ENCODE measurements at regions not wholly inside any gene's neighbourhood (a gene's known extent, or its start where the extent isn't known, plus 50 kb on each side); places are given as distances from the start of the nearest gene placed in this dataset.

- intact Hi-C loops (cut with micrococcal nuclease), result no loop called here
- H3K4me3 ChIP-seq (ENCODE audit: low read length in 2 of 2), result no peak overlapping the region
- CTCF ChIA-PET (ENCODE audit: partially characterized antibody), result no interaction called here
Observed at GRCh38 chr21:34299168-34299539, 64.7 kb upstream of the KCNE2 start.

DNA sequence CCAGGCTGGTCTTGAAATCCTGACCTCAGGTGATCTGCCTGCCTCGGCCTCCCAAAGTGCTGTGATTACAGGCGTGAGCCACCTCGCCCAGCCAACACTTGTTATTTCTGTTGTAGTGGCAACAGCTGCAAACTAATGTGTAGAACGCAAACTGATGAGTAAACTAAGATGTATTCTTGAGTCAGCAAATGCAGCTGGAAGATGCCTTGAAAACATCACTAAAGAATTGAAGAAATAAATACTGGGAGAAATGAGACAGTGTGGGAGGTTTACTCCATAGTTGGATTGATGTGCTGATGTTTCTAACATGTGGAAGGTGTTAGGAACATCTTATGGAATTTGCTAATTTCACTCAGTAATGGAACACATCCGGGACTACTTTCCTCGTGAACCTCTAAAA, 61.3 kb upstream of the KCNE2 start:
- Histone ChIP-seq H3K4me3 (ENCODE audit: low read length in 2 of 2) (no peak overlapping the region), H3K4me1 (ENCODE audit: insufficient read depth, low read length) (no peaks in the 10 kb centered on the region), H3K36me3 (ENCODE audit: insufficient read depth, low read length) (no peaks in the 10 kb centered on the region), H3K27ac (ENCODE audit: low read depth, low read length) (no peak overlapping the region), H3K27me3 (ENCODE audit: insufficient read depth, low read length) (no peaks in the 10 kb centered on the region), H3K9me3 (ENCODE audit: control insufficient read depth in 1 of 2, low read length in 2 of 2) (no peaks in the 10 kb centered on the region)
- Mint-ChIP-seq H3K27me3 (peaks cover 0 to 6% of the 10 kb centered on the region in 2 donors), H3K9me3 (peaks cover 0 to 13% (median 3%) of the 10 kb centered on the region in 8 donors), H3K4me1 (no peaks in the 10 kb centered on the region), H3K27ac (no peak overlapping the region), H3K36me3 (peaks cover 0 to 3% of the 10 kb centered on the region in 2 donors), H3K4me3 (no peak overlapping the region)
- DNase-seq, result no peak
- POLR2A ChIA-PET (ENCODE audit: partially characterized antibody), result no interaction called here
- CTCF ChIA-PET (ENCODE audit: partially characterized antibody), result no interaction called here
- intact Hi-C loops (cut with micrococcal nuclease), result no loop called here

More at GRCh38 chr21:34299168-34299539, 64.7 kb upstream of the KCNE2 start:
- H3K27ac ChIP-seq (ENCODE audit: low read depth, low read length), result no peak overlapping the region
- no peaks in the 10 kb centered on the region for H3K27me3 ChIP-seq (ENCODE audit: insufficient read depth, low read length)
- Mint-ChIP-seq H3K36me3 (peaks cover 0 to 3% of the 10 kb centered on the region in 2 donors), H3K9me3 (peaks cover 0 to 13% (median 3%) of the 10 kb centered on the region in 8 donors), H3K4me3 (no peak overlapping the region), H3K27me3 (peaks cover 1 to 3% of the 10 kb centered on the region in 2 donors), H3K27ac (no peak overlapping the region), H3K4me1 (no peaks in the 10 kb centered on the region)
- no peak for DNase-seq
- POLR2A ChIA-PET (ENCODE audit: partially characterized antibody), result no interaction called here
- H3K4me1 ChIP-seq (ENCODE audit: insufficient read depth, low read length), result no peaks in the 10 kb centered on the region
- H3K36me3 ChIP-seq (ENCODE audit: insufficient read depth, low read length), result no peaks in the 10 kb centered on the region
- H3K9me3 ChIP-seq (ENCODE audit: control insufficient read depth in 1 of 2, low read length in 2 of 2), result no peaks in the 10 kb centered on the region

- ChIA-PET POLR2A (ENCODE audit: partially characterized antibody) (no interaction called here), CTCF (ENCODE audit: partially characterized antibody) (interaction anchor here (0.7 to 1.1 kb wide), 2 partner anchors 10 to 43 kb away, joined by 3 read pairs; no protein-coding TSS in a partner anchor)
- H3K27ac ChIP-seq (ENCODE audit: low read depth, low read length), result no peak overlapping the region
- no peaks in the 10 kb centered on the region for H3K36me3 ChIP-seq (ENCODE audit: insufficient read depth, low read length)
- Mint-ChIP-seq H3K9me3 (peaks cover 0 to 4% (median 2%) of the 10 kb centered on the region in 8 donors), H3K27ac (no peak overlapping the region), H3K27me3 (peaks cover 2 to 4% of the 10 kb centered on the region in 2 donors), H3K4me1 (no peaks in the 10 kb centered on the region), H3K4me3 (no peak overlapping the region), H3K36me3 (no peaks in the 10 kb centered on the region)
- no peaks in the 10 kb centered on the region for H3K4me1 ChIP-seq (ENCODE audit: insufficient read depth, low read length)
- no peak overlapping the region for H3K4me3 ChIP-seq (ENCODE audit: low read length in 2 of 2)
- H3K9me3 ChIP-seq (ENCODE audit: control insufficient read depth in 1 of 2, low read length in 2 of 2), result no peaks in the 10 kb centered on the region
- DNase-seq, result no peak
- H3K27me3 ChIP-seq (ENCODE audit: insufficient read depth, low read length), result no peaks in the 10 kb centered on the region
- intact Hi-C loops (cut with micrococcal nuclease), result no loop called here
Observed at GRCh38 chr21:34305605-34306604, 57.9 kb upstream of the KCNE2 start.

GRCh38 chr21:34307991-34308532, 55.7 kb upstream of the KCNE2 start:
- peaks cover 4 to 6% of the 10 kb centered on the region in 2 donors for H3K27me3 Mint-ChIP-seq
- ChIA-PET POLR2A (ENCODE audit: partially characterized antibody) (no interaction called here), CTCF (ENCODE audit: partially characterized antibody) (no interaction called here)
- H3K4me1 Mint-ChIP-seq, result no peaks in the 10 kb centered on the region
- Histone ChIP-seq H3K27me3 (ENCODE audit: insufficient read depth, low read length) (no peaks in the 10 kb centered on the region), H3K9me3 (ENCODE audit: control insufficient read depth in 1 of 2, low read length in 2 of 2) (no peaks in the 10 kb centered on the region), H3K27ac (ENCODE audit: low read depth, low read length) (no peak overlapping the region), H3K36me3 (ENCODE audit: insufficient read depth, low read length) (no peaks in the 10 kb centered on the region), H3K4me3 (ENCODE audit: low read length in 2 of 2) (no peak overlapping the region), H3K4me1 (ENCODE audit: insufficient read depth, low read length) (no peaks in the 10 kb centered on the region)
- no peak overlapping the region for H3K4me3 Mint-ChIP-seq
- peaks cover 0 to 2% (median 0%) of the 10 kb centered on the region in 8 donors for H3K9me3 Mint-ChIP-seq
- H3K36me3 Mint-ChIP-seq, result no peaks in the 10 kb centered on the region
- intact Hi-C loops (cut with micrococcal nuclease), result no loop called here
- H3K27ac Mint-ChIP-seq, result no peak overlapping the region
- no peak for DNase-seq

DNA sequence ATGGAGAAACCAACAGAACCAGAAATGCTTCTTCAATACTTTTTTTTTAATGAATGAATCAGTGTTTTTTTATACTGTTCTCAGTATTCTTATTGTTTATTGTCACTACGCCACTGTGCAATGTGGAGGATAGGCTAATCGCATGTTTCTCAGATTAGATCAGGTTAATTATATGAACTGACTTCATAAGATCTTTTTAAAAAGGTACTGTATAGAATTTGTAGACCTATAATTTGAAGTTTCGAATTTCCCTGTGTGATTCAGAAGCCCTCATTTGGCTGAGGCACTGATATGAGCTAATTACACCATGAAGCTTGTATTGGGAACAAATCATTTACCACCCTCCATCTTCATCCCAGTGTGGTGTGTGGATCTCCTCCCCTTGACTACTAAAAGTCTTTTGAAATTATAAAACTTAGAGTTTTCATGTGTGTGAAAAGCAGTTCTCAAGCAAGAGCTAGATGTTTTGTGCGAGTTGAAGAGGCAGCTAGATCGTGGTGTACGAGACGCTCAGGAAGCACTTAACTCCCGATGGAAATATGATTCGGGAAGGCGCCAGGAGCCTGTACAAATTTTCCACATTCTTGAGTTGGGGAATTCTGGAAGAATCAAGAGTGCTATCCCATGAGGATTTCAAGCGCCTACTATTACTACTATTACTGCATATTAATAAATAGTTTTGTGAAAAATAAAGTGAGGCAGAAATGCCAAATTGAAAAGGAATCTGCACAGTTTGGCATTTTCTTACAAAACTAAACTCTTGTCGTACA, 52.1 kb upstream of the KCNE2 start:
- no peak overlapping the region for H3K27ac ChIP-seq (ENCODE audit: low read depth, low read length)
- Mint-ChIP-seq H3K36me3 (no peaks in the 10 kb centered on the region), H3K4me3 (no peak overlapping the region), H3K4me1 (no peaks in the 10 kb centered on the region), H3K27me3 (peaks cover 0 to 9% of the 10 kb centered on the region in 2 donors), H3K9me3 (peaks cover 0 to 2% (median 0%) of the 10 kb centered on the region in 8 donors), H3K27ac (no peak overlapping the region)
- H3K27me3 ChIP-seq (ENCODE audit: insufficient read depth, low read length), result no peaks in the 10 kb centered on the region
- intact Hi-C loops (cut with micrococcal nuclease), result no loop called here
- H3K36me3 ChIP-seq (ENCODE audit: insufficient read depth, low read length), result no peaks in the 10 kb centered on the region
- DNase-seq, result no peak
- CTCF ChIA-PET (ENCODE audit: partially characterized antibody), result interaction anchor here (1.0 kb wide), 1 partner anchor 36 kb away, joined by 4 read pairs; no protein-coding TSS in a partner anchor
- POLR2A ChIA-PET (ENCODE audit: partially characterized antibody), result no interaction called here
- H3K4me1 ChIP-seq (ENCODE audit: insufficient read depth, low read length), result no peaks in the 10 kb centered on the region
- no peaks in the 10 kb centered on the region for H3K9me3 ChIP-seq (ENCODE audit: control insufficient read depth in 1 of 2, low read length in 2 of 2)
- no peak overlapping the region for H3K4me3 ChIP-seq (ENCODE audit: low read length in 2 of 2)

- no peaks in the 10 kb centered on the region for H3K9me3 Mint-ChIP-seq
- Histone ChIP-seq H3K27me3 (ENCODE audit: insufficient read depth, low read length) (no peaks in the 10 kb centered on the region), H3K36me3 (ENCODE audit: insufficient read depth, low read length) (no peaks in the 10 kb centered on the region), H3K4me1 (ENCODE audit: insufficient read depth, low read length) (no peaks in the 10 kb centered on the region), H3K4me3 (ENCODE audit: low read length in 2 of 2) (no peak overlapping the region), H3K9me3 (ENCODE audit: control insufficient read depth in 1 of 2, low read length in 2 of 2) (no peaks in the 10 kb centered on the region), H3K27ac (ENCODE audit: low read depth, low read length) (no peak overlapping the region)
- intact Hi-C loops (cut with micrococcal nuclease), result no loop called here
- H3K27me3 Mint-ChIP-seq, result peaks cover 0 to 9% of the 10 kb centered on the region in 2 donors
- ChIA-PET CTCF (ENCODE audit: partially characterized antibody) (no interaction called here), POLR2A (ENCODE audit: partially characterized antibody) (no interaction called here)
- no peak overlapping the region for H3K4me3 Mint-ChIP-seq
- DNase-seq, result no peak
- no peak overlapping the region for H3K27ac Mint-ChIP-seq
- no peaks in the 10 kb centered on the region for H3K36me3 Mint-ChIP-seq
- no peaks in the 10 kb centered on the region for H3K4me1 Mint-ChIP-seq
Observed at GRCh38 chr21:34313116-34313515, 50.7 kb upstream of the KCNE2 start.

Data from CD4-positive, alpha-beta memory T cell (primary cell).